Activated CD8-positive, alpha-beta T cell treated with anti-CD3 and anti-CD28 coated beads for 36 hours (primary cell): ENCODE measurements at regions not wholly inside any gene's neighbourhood (a gene's known extent, or its start where the extent isn't known, plus 50 kb on each side); places are given as distances from the start of the nearest gene placed in this dataset.

Experiments used
- ATAC-seq: fragments of 200-7000 bp; cut with Tn5 transposase; one replicate; pipeline ENCODE4 v1.10.0; 2021; ENCODE audit warnings: mild to moderate bottlenecking, moderate library complexity
- CTCF ChIA-PET: fragments of 350-600 bp; sonication (Branson Sonifier 250); formaldehyde crosslinking; loops from one replicate; lab custom pipeline; 2021; ENCODE audit warnings: antibody characterized with exemption; lab: Charles Lee
- POLR2A ChIA-PET: fragments of 350-600 bp; sonication (Branson Sonifier 250); formaldehyde crosslinking; loops from one replicate; lab custom pipeline; 2021; ENCODE audit warnings: antibody characterized with exemption; lab: Charles Lee
- DNase-seq: peaks from one replicate; pipeline ENCODE4 v3.0.0-alpha.2; 2020
- H3K27ac Mint-ChIP-seq: one replicate; pipeline ENCODE4 v1.8.0; 2021; ENCODE audit warnings: mild to moderate bottlenecking, mixed read lengths
- H3K27me3 Mint-ChIP-seq: one replicate; pipeline ENCODE4 v1.8.0; 2021; ENCODE audit warnings: mixed read lengths
- H3K36me3 Mint-ChIP-seq: one replicate; pipeline ENCODE4 v1.8.0; 2021; ENCODE audit warnings: low read depth, mixed read lengths
- H3K4me1 Mint-ChIP-seq: one replicate; pipeline ENCODE4 v1.8.0; 2021; ENCODE audit warnings: low read depth, mixed read lengths
- H3K4me3 Mint-ChIP-seq: one replicate; pipeline ENCODE4 v1.8.0; 2021; ENCODE audit warnings: mild to moderate bottlenecking, moderate library complexity, mixed read lengths
- H3K9me3 Mint-ChIP-seq: one replicate; pipeline ENCODE4 v1.8.0; 2021; ENCODE audit warnings: mixed read lengths
- intact Hi-C: fragments of 100-400 bp; cut with micrococcal nuclease; formaldehyde crosslinking; loops from one replicate; pipeline ENCODE4 v1.10.0; 2022
- TF ChIP-seq, protein P1 (sequence below): fragments of 200-600 bp; IDR thresholded peaks from one replicate; pipeline ENCODE4 v1.8.0; 2022; ENCODE audit warnings: antibody characterized with exemption, mild to moderate bottlenecking

DNA sequence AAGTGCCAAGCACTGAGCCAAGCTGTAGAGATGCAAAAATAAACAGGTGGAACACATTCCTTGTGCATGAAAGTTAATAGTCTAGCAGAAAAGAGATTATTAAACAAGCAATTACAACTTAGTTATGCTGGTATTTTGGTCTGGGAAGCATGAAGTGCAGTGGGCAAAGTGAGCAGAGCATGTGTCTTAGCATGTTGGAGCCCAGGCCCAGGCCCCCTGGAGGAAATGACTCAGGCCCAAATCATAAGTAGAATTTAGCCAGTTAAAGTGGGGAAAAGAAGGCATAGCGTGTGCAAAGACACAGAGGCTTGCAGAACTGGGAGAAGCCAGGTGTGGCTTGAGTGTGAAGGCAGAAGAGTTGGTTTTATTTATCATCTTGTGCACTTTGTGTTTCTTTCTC is 163.8 kb upstream of the ATP11B start:
- DNase-seq, result no peak
- H3K4me1 Mint-ChIP-seq, result no peaks in the 10 kb centered on the region
- intact Hi-C loops, result no loop called here
- no peaks in the 10 kb centered on the region for H3K36me3 Mint-ChIP-seq
- ChIA-PET CTCF (interaction anchor here (1.1 kb wide), 1 partner anchor 54 kb away, joined by 3 read pairs; no protein-coding TSS in a partner anchor), POLR2A (no interaction called here)
- H3K27ac Mint-ChIP-seq, result no peak overlapping the region
- H3K4me3 Mint-ChIP-seq, result no peak overlapping the region
- no peaks in the 10 kb centered on the region for H3K9me3 Mint-ChIP-seq
- ATAC-seq, result no peak
- peaks cover 14% of the 10 kb centered on the region for H3K27me3 Mint-ChIP-seq
- TF ChIP-seq, protein P1, sequence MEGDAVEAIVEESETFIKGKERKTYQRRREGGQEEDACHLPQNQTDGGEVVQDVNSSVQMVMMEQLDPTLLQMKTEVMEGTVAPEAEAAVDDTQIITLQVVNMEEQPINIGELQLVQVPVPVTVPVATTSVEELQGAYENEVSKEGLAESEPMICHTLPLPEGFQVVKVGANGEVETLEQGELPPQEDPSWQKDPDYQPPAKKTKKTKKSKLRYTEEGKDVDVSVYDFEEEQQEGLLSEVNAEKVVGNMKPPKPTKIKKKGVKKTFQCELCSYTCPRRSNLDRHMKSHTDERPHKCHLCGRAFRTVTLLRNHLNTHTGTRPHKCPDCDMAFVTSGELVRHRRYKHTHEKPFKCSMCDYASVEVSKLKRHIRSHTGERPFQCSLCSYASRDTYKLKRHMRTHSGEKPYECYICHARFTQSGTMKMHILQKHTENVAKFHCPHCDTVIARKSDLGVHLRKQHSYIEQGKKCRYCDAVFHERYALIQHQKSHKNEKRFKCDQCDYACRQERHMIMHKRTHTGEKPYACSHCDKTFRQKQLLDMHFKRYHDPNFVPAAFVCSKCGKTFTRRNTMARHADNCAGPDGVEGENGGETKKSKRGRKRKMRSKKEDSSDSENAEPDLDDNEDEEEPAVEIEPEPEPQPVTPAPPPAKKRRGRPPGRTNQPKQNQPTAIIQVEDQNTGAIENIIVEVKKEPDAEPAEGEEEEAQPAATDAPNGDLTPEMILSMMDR, result no peak

DNA sequence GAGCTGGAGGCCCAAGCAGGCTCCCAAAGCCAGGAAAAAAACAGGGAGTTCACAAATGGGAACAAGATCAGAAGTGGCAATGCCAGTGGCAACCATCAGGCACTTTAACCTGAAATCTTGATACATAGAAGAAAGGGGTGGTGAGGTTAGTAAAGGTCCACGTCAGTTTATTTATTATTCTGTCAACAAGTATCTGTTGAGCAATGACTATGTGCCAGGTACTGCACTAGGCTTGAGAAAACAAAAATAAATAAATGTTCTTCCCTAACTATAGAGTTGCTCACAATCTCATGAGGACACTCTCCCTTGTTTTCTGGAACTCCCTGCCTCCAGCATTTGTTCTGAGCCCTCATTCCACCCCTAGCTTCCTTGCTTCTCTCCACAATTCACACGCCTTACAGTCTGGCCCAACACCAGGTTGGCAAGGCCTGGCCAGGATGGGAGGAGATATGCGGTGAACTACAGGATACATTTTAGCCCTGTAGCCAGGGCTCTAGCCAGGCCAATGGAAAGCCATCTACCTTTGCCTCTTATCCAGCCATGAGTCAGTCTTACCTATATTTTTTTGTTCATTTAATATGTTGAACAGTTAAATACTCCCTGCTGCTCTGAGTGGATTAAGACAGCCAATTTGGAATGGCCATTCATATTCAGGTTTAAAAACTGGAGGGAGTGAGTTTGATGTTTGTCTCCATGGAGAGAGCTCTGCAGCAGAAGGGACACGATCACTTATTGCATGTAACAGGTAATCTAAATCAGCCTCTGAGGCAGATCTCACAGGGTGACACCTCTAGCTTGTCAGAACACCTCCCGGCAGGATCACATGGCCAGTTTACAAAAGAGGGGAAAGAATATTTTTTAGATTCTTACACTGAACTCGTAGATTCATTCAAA is 161.9 kb upstream of the ATP11B start:
- H3K9me3 Mint-ChIP-seq, result no peaks in the 10 kb centered on the region
- TF ChIP-seq, protein P1, result no peak
- intact Hi-C loops, result no loop called here
- H3K4me3 Mint-ChIP-seq, result no peak overlapping the region
- ATAC-seq (no peak), DNase-seq (no peak)
- peaks cover 14% of the 10 kb centered on the region for H3K27me3 Mint-ChIP-seq
- H3K36me3 Mint-ChIP-seq, result no peaks in the 10 kb centered on the region
- ChIA-PET CTCF (no interaction called here), POLR2A (no interaction called here)
- no peaks in the 10 kb centered on the region for H3K4me1 Mint-ChIP-seq
- H3K27ac Mint-ChIP-seq, result no peak overlapping the region

DNA sequence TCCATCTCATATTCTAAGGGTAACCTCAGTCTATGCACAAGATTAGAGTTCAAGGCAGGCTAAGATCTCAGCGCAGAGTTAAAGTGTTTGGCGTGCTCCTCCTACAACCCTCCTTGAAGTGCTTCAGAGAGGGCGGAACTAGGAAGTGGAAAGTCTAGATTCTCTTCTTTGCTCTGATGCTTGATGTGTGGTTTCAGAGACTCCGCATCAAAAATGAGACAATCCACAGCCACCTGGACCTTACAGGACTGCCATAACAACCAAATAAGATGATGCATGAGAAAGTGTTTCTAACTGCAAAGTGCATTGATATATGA is 161.3 kb upstream of the ATP11B start:
- POLR2A ChIA-PET, result no interaction called here
- CTCF ChIA-PET, result interaction anchor here (1.3 kb wide), 1 partner anchor 51 kb away, joined by 3 read pairs; no protein-coding TSS in a partner anchor
- H3K4me3 Mint-ChIP-seq, result no peak overlapping the region
- H3K9me3 Mint-ChIP-seq, result no peaks in the 10 kb centered on the region
- H3K4me1 Mint-ChIP-seq, result no peaks in the 10 kb centered on the region
- no peak overlapping the region for H3K27ac Mint-ChIP-seq
- peaks cover 14% of the 10 kb centered on the region for H3K27me3 Mint-ChIP-seq
- no peak for ATAC-seq
- intact Hi-C loops, result no loop called here
- DNase-seq, result no peak
- TF ChIP-seq, protein P1, result no peak
- H3K36me3 Mint-ChIP-seq, result no peaks in the 10 kb centered on the region

DNA sequence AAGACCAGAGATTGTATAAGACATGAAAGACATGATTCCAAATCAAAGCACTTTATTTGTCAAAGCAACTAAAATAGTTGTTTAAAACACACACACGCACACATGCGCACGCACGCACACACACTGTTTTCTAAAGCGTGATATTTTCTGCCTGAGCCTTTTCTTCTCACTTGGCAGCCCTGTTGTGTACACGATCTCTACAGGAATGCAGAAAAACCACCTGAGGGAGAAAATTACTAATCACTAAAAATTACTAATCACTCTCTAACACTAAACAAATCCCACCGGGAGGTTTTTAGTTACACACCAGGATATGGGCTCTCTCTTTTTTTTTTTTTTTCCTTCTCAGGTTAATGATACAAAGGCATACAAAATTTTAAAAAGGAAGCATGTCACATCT is 160.1 kb upstream of the ATP11B start:
- intact Hi-C loops, result no loop called here
- DNase-seq (no peak), ATAC-seq (no peak)
- no peak overlapping the region for H3K27ac Mint-ChIP-seq
- H3K36me3 Mint-ChIP-seq, result no peaks in the 10 kb centered on the region
- H3K4me1 Mint-ChIP-seq, result no peaks in the 10 kb centered on the region
- H3K4me3 Mint-ChIP-seq, result no peak overlapping the region
- H3K9me3 Mint-ChIP-seq, result no peaks in the 10 kb centered on the region
- H3K27me3 Mint-ChIP-seq, result peaks cover 16% of the 10 kb centered on the region
- POLR2A ChIA-PET, result no interaction called here
- TF ChIP-seq, protein P1, result no peak
- CTCF ChIA-PET, result interaction anchor here (1.3 kb wide), 1 partner anchor 50 kb away, joined by 3 read pairs; no protein-coding TSS in a partner anchor

DNA sequence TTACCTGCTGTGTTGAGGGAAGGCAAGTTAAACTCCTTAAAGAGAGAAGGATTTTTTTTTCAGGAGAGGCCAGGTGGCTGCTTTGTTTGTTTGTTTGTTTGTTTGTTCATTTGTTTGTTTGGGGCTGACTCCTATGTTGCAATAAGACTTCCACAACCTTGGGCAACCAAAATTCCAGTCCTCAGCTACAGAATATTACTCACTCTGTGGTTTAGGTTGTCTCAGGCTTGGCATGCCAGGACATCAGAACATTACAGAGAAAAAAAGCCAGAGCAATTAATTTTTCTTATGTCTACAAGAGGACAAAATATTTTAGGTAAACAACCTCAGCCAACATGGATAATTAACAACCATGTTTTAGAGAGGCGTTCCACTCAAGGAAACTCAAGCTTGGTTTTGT is 156.7 kb upstream of the ATP11B start:
- DNase-seq (no peak), ATAC-seq (no peak)
- TF ChIP-seq, protein P1, result no peak
- Mint-ChIP-seq H3K9me3 (no peaks in the 10 kb centered on the region), H3K27me3 (peaks cover 14% of the 10 kb centered on the region), H3K27ac (no peak overlapping the region), H3K36me3 (no peaks in the 10 kb centered on the region), H3K4me3 (no peak overlapping the region), H3K4me1 (no peaks in the 10 kb centered on the region)
- intact Hi-C loops, result no loop called here
- ChIA-PET POLR2A (no interaction called here), CTCF (no interaction called here)
